ENCODE measurements at regions not wholly inside any gene's neighbourhood (a gene's known extent, or its start where the extent isn't known, plus 50 kb on each side); places are given as distances from the start of the nearest gene placed in this dataset.

DNA sequence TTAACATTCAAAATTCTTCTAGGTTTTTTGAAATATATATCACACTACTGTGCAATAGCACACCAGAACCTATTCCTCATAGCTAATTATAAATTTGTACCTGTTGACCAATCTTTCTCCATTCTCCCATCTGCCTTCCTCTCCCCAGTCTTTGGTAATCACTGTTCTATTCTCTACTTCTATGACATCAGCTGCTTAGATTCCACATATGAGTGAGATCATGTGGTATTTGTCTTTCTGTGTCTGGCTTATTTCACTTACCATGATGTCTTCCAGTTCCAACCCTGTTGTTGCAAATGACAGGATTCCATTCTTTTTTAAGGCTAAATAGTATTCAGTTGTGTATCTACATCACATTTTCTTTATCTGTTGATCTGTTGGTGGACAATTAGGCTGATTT lies 54.4 kb upstream of the CCDC6 start:
- Histone ChIP-seq H3K4me1 (ENCODE audit: control insufficient read depth in 2 of 3, insufficient read depth in 2 of 3, low read depth in 1 of 3, low read length in 3 of 3) (peaks cover 0 to 2% (median 0%) of the 10 kb centered on the region in 3 donors), H3K9ac (ENCODE audit: low read length in 3 of 3) (no peak overlapping the region), H3K4me3 (ENCODE audit: low read length in 3 of 3) (no peak overlapping the region), H3K27me3 (ENCODE audit: control insufficient read depth, insufficient read depth, low read length) (no peaks in the 10 kb centered on the region), H3K27ac (ENCODE audit: low read depth in 2 of 2, low read length in 2 of 2) (no peak overlapping the region), H3K9me3 (ENCODE audit: control insufficient read depth in 2 of 3, insufficient read depth in 1 of 3, low read length in 3 of 3) (no peaks in the 10 kb centered on the region), H3K36me3 (ENCODE audit: control insufficient read depth in 2 of 3, insufficient read depth in 3 of 3, low read length in 3 of 3) (no peaks in the 10 kb centered on the region)
- intact Hi-C loops (cut with DNase I), result no loop called here
- DNase-seq, result no peak
- no peak for FAIRE-seq
- TF ChIP-seq, protein P1, sequence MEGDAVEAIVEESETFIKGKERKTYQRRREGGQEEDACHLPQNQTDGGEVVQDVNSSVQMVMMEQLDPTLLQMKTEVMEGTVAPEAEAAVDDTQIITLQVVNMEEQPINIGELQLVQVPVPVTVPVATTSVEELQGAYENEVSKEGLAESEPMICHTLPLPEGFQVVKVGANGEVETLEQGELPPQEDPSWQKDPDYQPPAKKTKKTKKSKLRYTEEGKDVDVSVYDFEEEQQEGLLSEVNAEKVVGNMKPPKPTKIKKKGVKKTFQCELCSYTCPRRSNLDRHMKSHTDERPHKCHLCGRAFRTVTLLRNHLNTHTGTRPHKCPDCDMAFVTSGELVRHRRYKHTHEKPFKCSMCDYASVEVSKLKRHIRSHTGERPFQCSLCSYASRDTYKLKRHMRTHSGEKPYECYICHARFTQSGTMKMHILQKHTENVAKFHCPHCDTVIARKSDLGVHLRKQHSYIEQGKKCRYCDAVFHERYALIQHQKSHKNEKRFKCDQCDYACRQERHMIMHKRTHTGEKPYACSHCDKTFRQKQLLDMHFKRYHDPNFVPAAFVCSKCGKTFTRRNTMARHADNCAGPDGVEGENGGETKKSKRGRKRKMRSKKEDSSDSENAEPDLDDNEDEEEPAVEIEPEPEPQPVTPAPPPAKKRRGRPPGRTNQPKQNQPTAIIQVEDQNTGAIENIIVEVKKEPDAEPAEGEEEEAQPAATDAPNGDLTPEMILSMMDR (IDR thresholded peaks at IDR 0.05; ENCODE audit: borderline replicate concordance, extremely low read depth, insufficient read depth), result no peak

DNA sequence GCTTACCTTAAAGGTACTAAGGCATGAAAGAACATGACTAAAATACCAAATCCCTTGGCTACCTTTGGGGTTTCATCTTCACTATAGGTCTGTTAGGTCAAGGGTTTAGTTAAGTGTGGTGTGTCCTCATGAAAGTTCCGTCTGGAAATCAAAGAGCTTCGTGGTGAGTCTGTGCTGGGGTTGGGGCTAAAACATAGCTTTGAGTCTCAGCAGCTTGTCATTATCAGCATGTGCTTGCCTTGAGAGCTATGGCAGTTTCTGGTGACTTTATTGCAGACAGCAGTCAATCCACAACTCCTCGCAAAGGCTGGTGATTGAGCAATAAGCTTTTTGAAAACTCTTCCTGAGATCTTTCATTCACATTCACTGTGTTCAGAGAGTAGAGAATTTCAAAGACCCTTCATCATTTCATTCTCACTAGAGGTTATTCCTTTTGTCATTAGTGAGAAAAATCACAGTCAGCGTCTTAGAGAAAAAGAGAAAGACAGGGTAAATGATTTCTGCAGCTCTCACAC lies 53.2 kb upstream of the CCDC6 start:
- H3K27me3 ChIP-seq (ENCODE audit: control insufficient read depth, insufficient read depth, low read length), result no peaks in the 10 kb centered on the region
- intact Hi-C loops (cut with DNase I), result no loop called here
- H3K36me3 ChIP-seq (ENCODE audit: control insufficient read depth in 2 of 3, insufficient read depth in 3 of 3, low read length in 3 of 3), result no peaks in the 10 kb centered on the region
- H3K4me3 ChIP-seq (ENCODE audit: low read length in 3 of 3), result no peak overlapping the region
- no peaks in the 10 kb centered on the region for H3K4me1 ChIP-seq (ENCODE audit: control insufficient read depth in 2 of 3, insufficient read depth in 2 of 3, low read depth in 1 of 3, low read length in 3 of 3)
- no peak overlapping the region for H3K9ac ChIP-seq (ENCODE audit: low read length in 3 of 3)
- DNase-seq (no peak), FAIRE-seq (no peak)
- no peak overlapping the region for H3K27ac ChIP-seq (ENCODE audit: low read depth in 2 of 2, low read length in 2 of 2)
- H3K9me3 ChIP-seq (ENCODE audit: control insufficient read depth in 2 of 3, insufficient read depth in 1 of 3, low read length in 3 of 3), result no peaks in the 10 kb centered on the region
- TF ChIP-seq, protein P1 (IDR thresholded peaks at IDR 0.05; ENCODE audit: borderline replicate concordance, extremely low read depth, insufficient read depth), result no peak

DNA sequence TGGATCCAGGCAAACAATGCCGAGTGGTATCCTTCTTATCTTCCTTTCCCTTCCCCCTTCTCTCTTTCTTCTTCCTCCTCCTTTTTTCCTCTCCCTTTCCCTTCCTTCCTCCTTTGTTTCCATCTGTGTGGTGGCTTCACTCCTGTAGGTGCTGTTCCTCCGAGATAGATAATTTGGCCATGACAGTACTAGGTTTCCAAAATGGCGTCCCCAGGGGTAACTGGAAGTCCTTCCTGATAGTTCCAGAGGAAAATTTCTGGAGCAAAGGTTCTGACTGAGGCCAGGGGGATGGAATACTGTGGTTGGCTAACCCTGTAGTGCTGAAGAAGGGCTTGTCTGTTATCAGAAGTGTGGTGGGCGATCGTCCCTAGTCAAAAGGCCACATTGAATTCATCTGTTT lies 52.5 kb upstream of the CCDC6 start:
- TF ChIP-seq, protein P1 (IDR thresholded peaks at IDR 0.05; ENCODE audit: borderline replicate concordance, extremely low read depth, insufficient read depth), result no peak
- FAIRE-seq, result no peak
- Histone ChIP-seq H3K36me3 (ENCODE audit: control insufficient read depth in 2 of 3, insufficient read depth in 3 of 3, low read length in 3 of 3) (no peaks in the 10 kb centered on the region), H3K4me1 (ENCODE audit: control insufficient read depth in 2 of 3, insufficient read depth in 2 of 3, low read depth in 1 of 3, low read length in 3 of 3) (no peaks in the 10 kb centered on the region), H3K9ac (ENCODE audit: low read length in 3 of 3) (no peak overlapping the region), H3K4me3 (ENCODE audit: low read length in 3 of 3) (no peak overlapping the region), H3K9me3 (ENCODE audit: control insufficient read depth in 2 of 3, insufficient read depth in 1 of 3, low read length in 3 of 3) (no peaks in the 10 kb centered on the region), H3K27me3 (ENCODE audit: control insufficient read depth, insufficient read depth, low read length) (no peaks in the 10 kb centered on the region), H3K27ac (ENCODE audit: low read depth in 2 of 2, low read length in 2 of 2) (no peak overlapping the region)
- intact Hi-C loops (cut with DNase I), result no loop called here
- DNase-seq, result no peak

DNA sequence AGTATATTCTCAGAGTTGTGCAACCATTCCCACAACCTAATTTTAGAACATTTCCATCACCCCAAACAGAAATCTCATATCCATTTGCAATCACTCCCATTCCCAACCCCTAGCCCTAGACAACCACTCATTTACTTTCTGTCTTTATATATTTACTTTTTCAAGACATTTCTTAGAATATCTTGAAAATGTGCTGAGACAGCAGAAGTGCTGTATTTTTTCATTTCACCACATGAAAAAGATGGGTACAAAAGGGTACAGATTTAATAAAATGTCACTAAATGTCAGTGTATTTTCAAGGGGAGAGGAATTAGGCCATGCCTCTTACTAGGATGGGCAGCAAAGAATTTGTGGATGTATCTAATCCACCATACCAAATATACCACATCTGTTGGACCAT lies 51.6 kb upstream of the CCDC6 start:
- DNase-seq (no peak), FAIRE-seq (no peak)
- H3K4me3 ChIP-seq (ENCODE audit: low read length in 3 of 3), result no peak overlapping the region

More for the DNA sequence above, 51.6 kb upstream of the CCDC6 start:
- H3K4me1 ChIP-seq (ENCODE audit: control insufficient read depth in 2 of 3, insufficient read depth in 2 of 3, low read depth in 1 of 3, low read length in 3 of 3), result no peaks in the 10 kb centered on the region
- H3K36me3 ChIP-seq (ENCODE audit: control insufficient read depth in 2 of 3, insufficient read depth in 3 of 3, low read length in 3 of 3), result no peaks in the 10 kb centered on the region
- intact Hi-C loops (cut with DNase I), result no loop called here
- no peaks in the 10 kb centered on the region for H3K9me3 ChIP-seq (ENCODE audit: control insufficient read depth in 2 of 3, insufficient read depth in 1 of 3, low read length in 3 of 3)
- H3K9ac ChIP-seq (ENCODE audit: low read length in 3 of 3), result no peak overlapping the region
- H3K27me3 ChIP-seq (ENCODE audit: control insufficient read depth, insufficient read depth, low read length), result no peaks in the 10 kb centered on the region
- no peak overlapping the region for H3K27ac ChIP-seq (ENCODE audit: low read depth in 2 of 2, low read length in 2 of 2)
- TF ChIP-seq, protein P1 (IDR thresholded peaks at IDR 0.05; ENCODE audit: borderline replicate concordance, extremely low read depth, insufficient read depth), result no peak
